ENCODE measurements at regions not wholly inside any gene's neighbourhood (a gene's known extent, or its start where the extent isn't known, plus 50 kb on each side); places are given as distances from the start of the nearest gene placed in this dataset.

GRCh38 chr1:221230605-221231004 is 351.4 kb downstream of the HLX start:
- H3F3A ChIP-seq (ENCODE audit: insufficient read depth, low read length): no peaks in the 10 kb centered on the region
- H3K27ac ChIP-seq (ENCODE audit: low read depth, low read length, poor library complexity, severe bottlenecking): no peak overlapping the region
- no peaks in the 10 kb centered on the region for H3K4me1 ChIP-seq (ENCODE audit: insufficient read depth, low read length, severe bottlenecking)
- no peaks in the 10 kb centered on the region for H4K20me1 ChIP-seq (ENCODE audit: insufficient read depth, low read length)
- H3K4me3 ChIP-seq (ENCODE audit: low read depth, low read length, poor library complexity, severe bottlenecking): no peak overlapping the region
- no peaks in the 10 kb centered on the region for H3K36me3 ChIP-seq (ENCODE audit: insufficient read depth, low read length)
- TF ChIP-seq EZH2 (IDR thresholded peaks at IDR 0.05; ENCODE audit: borderline replicate concordance, low read length): no peak
- H3K9ac ChIP-seq (ENCODE audit: low read length): no peak overlapping the region
- H3K9me3 ChIP-seq (ENCODE audit: low read length): no peaks in the 10 kb centered on the region
- no peaks in the 10 kb centered on the region for H3K79me2 ChIP-seq (ENCODE audit: insufficient read depth, low read length)
- H3K27me3 ChIP-seq (ENCODE audit: insufficient read depth, low read length): no peaks in the 10 kb centered on the region
- no peak overlapping the region for H2AFZ ChIP-seq (ENCODE audit: low read length)
- no peaks in the 10 kb centered on the region for H3K9me2 ChIP-seq (ENCODE audit: low read depth, low read length)
- H3K4me2 ChIP-seq (ENCODE audit: low read length): no peak overlapping the region

GRCh38 chr1:221234791-221235190 is 355.5 kb downstream of the HLX start:
- H4K20me1 ChIP-seq (ENCODE audit: insufficient read depth, low read length): no peaks in the 10 kb centered on the region
- H3K4me3 ChIP-seq (ENCODE audit: low read depth, low read length, poor library complexity, severe bottlenecking): no peak overlapping the region
- no peaks in the 10 kb centered on the region for H3K4me1 ChIP-seq (ENCODE audit: insufficient read depth, low read length, severe bottlenecking)
- H3K9me3 ChIP-seq (ENCODE audit: low read length): no peaks in the 10 kb centered on the region
- H3K4me2 ChIP-seq (ENCODE audit: low read length): no peak overlapping the region
- no peaks in the 10 kb centered on the region for H3F3A ChIP-seq (ENCODE audit: insufficient read depth, low read length)
- H3K27me3 ChIP-seq (ENCODE audit: insufficient read depth, low read length): no peaks in the 10 kb centered on the region
- no peaks in the 10 kb centered on the region for H3K36me3 ChIP-seq (ENCODE audit: insufficient read depth, low read length)
- TF ChIP-seq CTCF (IDR thresholded peaks at IDR 0.05; ENCODE audit: low read length) (no peak), EZH2 (IDR thresholded peaks at IDR 0.05; ENCODE audit: borderline replicate concordance, low read length) (no peak)
- H3K9me2 ChIP-seq (ENCODE audit: low read depth, low read length): no peaks in the 10 kb centered on the region
- no peak overlapping the region for H3K27ac ChIP-seq (ENCODE audit: low read depth, low read length, poor library complexity, severe bottlenecking)
- no peak overlapping the region for H3K9ac ChIP-seq (ENCODE audit: low read length)
- H3K79me2 ChIP-seq (ENCODE audit: insufficient read depth, low read length): no peaks in the 10 kb centered on the region
- no peak overlapping the region for H2AFZ ChIP-seq (ENCODE audit: low read length)

- Histone ChIP-seq H3K36me3 (ENCODE audit: insufficient read depth, low read length) (no peaks in the 10 kb centered on the region), H3K9me2 (ENCODE audit: low read depth, low read length) (no peaks in the 10 kb centered on the region), H3K4me2 (ENCODE audit: low read length) (no peak overlapping the region), H3K4me3 (ENCODE audit: low read depth, low read length, poor library complexity, severe bottlenecking) (no peak overlapping the region), H3K9ac (ENCODE audit: low read length) (no peak overlapping the region), H3K4me1 (ENCODE audit: insufficient read depth, low read length, severe bottlenecking) (no peaks in the 10 kb centered on the region), H2AFZ (ENCODE audit: low read length) (no peak overlapping the region), H4K20me1 (ENCODE audit: insufficient read depth, low read length) (no peaks in the 10 kb centered on the region), H3K9me3 (ENCODE audit: low read length) (no peaks in the 10 kb centered on the region), H3K27me3 (ENCODE audit: insufficient read depth, low read length) (no peaks in the 10 kb centered on the region), H3F3A (ENCODE audit: insufficient read depth, low read length) (no peaks in the 10 kb centered on the region), H3K27ac (ENCODE audit: low read depth, low read length, poor library complexity, severe bottlenecking) (no peak overlapping the region), H3K79me2 (ENCODE audit: insufficient read depth, low read length) (no peaks in the 10 kb centered on the region)
- TF ChIP-seq EZH2 (IDR thresholded peaks at IDR 0.05; ENCODE audit: borderline replicate concordance, low read length) (no peak), CTCF (IDR thresholded peaks at IDR 0.05; ENCODE audit: low read length) (no peak)
Measured at GRCh38 chr1:221237587-221237986, 358.3 kb downstream of the HLX start.

GRCh38 chr1:221239181-221239580 is 359.9 kb downstream of the HLX start:
- Histone ChIP-seq H3K4me3 (ENCODE audit: low read depth, low read length, poor library complexity, severe bottlenecking) (no peak overlapping the region), H4K20me1 (ENCODE audit: insufficient read depth, low read length) (no peaks in the 10 kb centered on the region), H3K27ac (ENCODE audit: low read depth, low read length, poor library complexity, severe bottlenecking) (no peak overlapping the region), H3F3A (ENCODE audit: insufficient read depth, low read length) (no peaks in the 10 kb centered on the region), H3K27me3 (ENCODE audit: insufficient read depth, low read length) (no peaks in the 10 kb centered on the region), H3K4me2 (ENCODE audit: low read length) (no peak overlapping the region), H3K9me3 (ENCODE audit: low read length) (no peaks in the 10 kb centered on the region), H2AFZ (ENCODE audit: low read length) (no peak overlapping the region), H3K9ac (ENCODE audit: low read length) (no peak overlapping the region), H3K79me2 (ENCODE audit: insufficient read depth, low read length) (no peaks in the 10 kb centered on the region), H3K9me2 (ENCODE audit: low read depth, low read length) (no peaks in the 10 kb centered on the region), H3K4me1 (ENCODE audit: insufficient read depth, low read length, severe bottlenecking) (no peaks in the 10 kb centered on the region), H3K36me3 (ENCODE audit: insufficient read depth, low read length) (no peaks in the 10 kb centered on the region)
- TF ChIP-seq CTCF (IDR thresholded peaks at IDR 0.05; ENCODE audit: low read length) (no peak), EZH2 (IDR thresholded peaks at IDR 0.05; ENCODE audit: borderline replicate concordance, low read length) (no peak)
